Keratinocyte (primary cell): ENCODE measurements at regions not wholly inside any gene's neighbourhood (a gene's known extent, or its start where the extent isn't known, plus 50 kb on each side); places are given as distances from the start of the nearest gene placed in this dataset.

Source experiments
- DNase-seq: peaks from one replicate; pipeline ENCODE4 v3.0.0-alpha.2; 2011; ENCODE audit warnings: low read depth, missing footprints, low spot score
- FAIRE-seq: peaks from 2 replicates; lab custom pipeline; 2011; peaks lifted over from hg19 to GRCh38; lab: Jason Lieb, UNC
- H2AFZ ChIP-seq: 2 replicates; pipeline ENCODE4 v1.6.0; 2012; ENCODE audit warnings: low read length, control low read depth, inconsistent platforms; ENCODE audit not compliant: control insufficient read depth
- H3K27ac ChIP-seq: 2 replicates; pipeline ENCODE4 v1.5.1; 2011; ENCODE audit warnings: low read length; ENCODE audit not compliant: control insufficient read depth, insufficient read depth
- H3K27me3 ChIP-seq: 3 replicates; pipeline ENCODE4 v1.6.0; 2011; ENCODE audit warnings: low read length; ENCODE audit not compliant: control insufficient read depth, insufficient read depth; ENCODE audit errors: extremely low read depth
- H3K36me3 ChIP-seq, 2 experiments: 2 replicates in 1 of 2; 3 replicates in 1 of 2; pipeline ENCODE4 v1.5.1; 2011; ENCODE audit warnings: low read length in 2 of 2, mild to moderate bottlenecking in 1 of 2; ENCODE audit not compliant: control insufficient read depth in 2 of 2, insufficient read depth in 2 of 2; ENCODE audit errors: extremely low read depth in 1 of 2
- H3K4me1 ChIP-seq: 3 replicates; pipeline ENCODE4 v1.5.1; 2011; ENCODE audit warnings: low read length; ENCODE audit not compliant: control insufficient read depth, insufficient read depth; ENCODE audit errors: extremely low read depth
- H3K4me2 ChIP-seq: 3 replicates; pipeline ENCODE4 v1.6.0; 2011; ENCODE audit warnings: low read depth, low read length; ENCODE audit not compliant: control insufficient read depth, insufficient read depth; ENCODE audit errors: extremely low read depth
- H3K4me3 ChIP-seq, 3 experiments: fragments of 200-600 bp in 1 of 3; sonication (generic) in 1 of 3; 2 replicates in 2 of 3; 3 replicates in 1 of 3; pipeline ENCODE4 v1.5.1; 2011 to 2016; ENCODE audit warnings: low read length in 3 of 3, mild to moderate bottlenecking in 3 of 3, control low read depth in 2 of 3, inconsistent platforms in 1 of 3, low read depth in 1 of 3, mixed read lengths in 1 of 3, mixed run types in 1 of 3, moderate library complexity in 1 of 3; ENCODE audit not compliant: control insufficient read depth in 2 of 3, insufficient read depth in 2 of 3; ENCODE audit errors: extremely low read depth in 1 of 3
- H3K79me2 ChIP-seq: 2 replicates; pipeline ENCODE4 v1.6.0; 2012; ENCODE audit warnings: low read length; ENCODE audit not compliant: control insufficient read depth, insufficient read depth
- H3K9ac ChIP-seq: 3 replicates; pipeline ENCODE4 v1.6.0; 2011; ENCODE audit warnings: low read length; ENCODE audit not compliant: control insufficient read depth, insufficient read depth; ENCODE audit errors: extremely low read depth
- H3K9me1 ChIP-seq: 3 replicates; pipeline ENCODE4 v1.6.0; 2011; ENCODE audit warnings: low read length; ENCODE audit not compliant: control insufficient read depth, insufficient read depth; ENCODE audit errors: extremely low read depth
- H3K9me3 ChIP-seq: 2 replicates; pipeline ENCODE4 v1.5.1; 2012; ENCODE audit warnings: low read depth, low read length; ENCODE audit not compliant: control insufficient read depth
- H4K20me1 ChIP-seq: 3 replicates; pipeline ENCODE4 v1.6.0; 2011; ENCODE audit warnings: low read length; ENCODE audit not compliant: control insufficient read depth, insufficient read depth; ENCODE audit errors: extremely low read depth
- EZH2 ChIP-seq: IDR thresholded peaks from one replicate; pipeline ENCODE4 v1.6.1; 2012; ENCODE audit warnings: inconsistent platforms, mild to moderate bottlenecking, low read length, moderate library complexity
- dilution Hi-C: fragments of 300-500 bp; cut with MboI; formaldehyde crosslinking; loops from one replicate; pipeline ENCODE4 v1.7.0; 2020; ENCODE audit warnings: low sequenced_read_pairs; ENCODE audit not compliant: extremely low pct_ligation_motif_present
- TF ChIP-seq, protein P1 (sequence below), 3 experiments: IDR thresholded peaks in 1 of 3; conservative IDR thresholded peaks in 1 of 3; optimal IDR thresholded peaks in 1 of 3; 2 replicates in 2 of 3; 3 replicates in 1 of 3; pipeline versions ENCODE3 to v1.5.1; 2011; ENCODE audit warnings: low read length in 3 of 3, mild to moderate bottlenecking in 3 of 3, moderate library complexity in 2 of 3, control low read depth in 1 of 3, inconsistent platforms in 1 of 3; ENCODE audit not compliant: insufficient read depth in 2 of 3; ENCODE audit errors: extremely low read depth in 1 of 3

DNA sequence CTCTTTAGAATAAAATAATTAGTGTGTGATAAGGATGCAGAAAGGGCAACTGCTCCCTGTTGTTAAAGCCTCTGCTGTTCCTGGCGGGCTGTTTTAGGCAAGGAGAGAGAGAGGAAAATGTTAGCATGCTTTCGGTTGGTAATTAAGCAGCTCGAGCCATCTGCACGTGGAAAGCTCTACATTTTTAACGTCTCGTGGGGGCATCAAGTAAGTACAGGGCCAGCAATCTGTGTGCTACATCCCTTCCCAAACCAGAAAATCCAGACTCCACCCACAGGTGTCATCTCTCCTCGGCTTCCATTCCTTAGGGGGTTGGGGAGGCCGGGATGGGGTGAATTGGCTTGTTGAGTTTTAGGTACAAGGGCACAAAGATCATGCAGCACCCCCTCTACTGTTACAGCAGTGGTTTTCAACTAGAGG is 62.4 kb upstream of the MARCHF10 start:
- no peaks in the 10 kb centered on the region for H3K9me1 ChIP-seq
- H3K4me2 ChIP-seq, result no peak overlapping the region
- H3K9ac ChIP-seq, result no peak overlapping the region
- dilution Hi-C loops, result no loop called here
- peaks cover 2% of the 10 kb centered on the region for H3K4me1 ChIP-seq
- DNase-seq (no peak), FAIRE-seq (no peak)
- H3K36me3 ChIP-seq, result no peaks in the 10 kb centered on the region
- H3K4me3 ChIP-seq, result no peak overlapping the region
- no peak overlapping the region for H2AFZ ChIP-seq
- no peaks in the 10 kb centered on the region for H3K79me2 ChIP-seq
- no peak for TF ChIP-seq EZH2
- TF ChIP-seq, protein P1, sequence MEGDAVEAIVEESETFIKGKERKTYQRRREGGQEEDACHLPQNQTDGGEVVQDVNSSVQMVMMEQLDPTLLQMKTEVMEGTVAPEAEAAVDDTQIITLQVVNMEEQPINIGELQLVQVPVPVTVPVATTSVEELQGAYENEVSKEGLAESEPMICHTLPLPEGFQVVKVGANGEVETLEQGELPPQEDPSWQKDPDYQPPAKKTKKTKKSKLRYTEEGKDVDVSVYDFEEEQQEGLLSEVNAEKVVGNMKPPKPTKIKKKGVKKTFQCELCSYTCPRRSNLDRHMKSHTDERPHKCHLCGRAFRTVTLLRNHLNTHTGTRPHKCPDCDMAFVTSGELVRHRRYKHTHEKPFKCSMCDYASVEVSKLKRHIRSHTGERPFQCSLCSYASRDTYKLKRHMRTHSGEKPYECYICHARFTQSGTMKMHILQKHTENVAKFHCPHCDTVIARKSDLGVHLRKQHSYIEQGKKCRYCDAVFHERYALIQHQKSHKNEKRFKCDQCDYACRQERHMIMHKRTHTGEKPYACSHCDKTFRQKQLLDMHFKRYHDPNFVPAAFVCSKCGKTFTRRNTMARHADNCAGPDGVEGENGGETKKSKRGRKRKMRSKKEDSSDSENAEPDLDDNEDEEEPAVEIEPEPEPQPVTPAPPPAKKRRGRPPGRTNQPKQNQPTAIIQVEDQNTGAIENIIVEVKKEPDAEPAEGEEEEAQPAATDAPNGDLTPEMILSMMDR (optimal IDR thresholded peaks at IDR 0.05 in 1 of 3, IDR thresholded peaks at IDR 0.05 in 1 of 3, conservative IDR thresholded peaks at IDR 0.05 in 1 of 3; ENCODE audit: extremely low read depth in 1 of 3, insufficient read depth in 2 of 3, low read length in 3 of 3), result no peak
- H3K27ac ChIP-seq, result no peak overlapping the region
- no peaks in the 10 kb centered on the region for H4K20me1 ChIP-seq
- H3K27me3 ChIP-seq, result peaks cover 3% of the 10 kb centered on the region
- no peaks in the 10 kb centered on the region for H3K9me3 ChIP-seq

- Histone ChIP-seq H3K27me3 (peaks cover 3% of the 10 kb centered on the region), H3K4me1 (no peaks in the 10 kb centered on the region), H3K4me2 (no peak overlapping the region), H3K9me3 (no peaks in the 10 kb centered on the region), H3K9me1 (no peaks in the 10 kb centered on the region), H3K4me3 (no peak overlapping the region), H4K20me1 (no peaks in the 10 kb centered on the region), H3K36me3 (no peaks in the 10 kb centered on the region), H3K27ac (no peak overlapping the region), H3K79me2 (no peaks in the 10 kb centered on the region), H2AFZ (no peak overlapping the region), H3K9ac (no peak overlapping the region)
- dilution Hi-C loops, result no loop called here
- DNase-seq, result no peak
- TF ChIP-seq, protein P1 (optimal IDR thresholded peaks at IDR 0.05 in 1 of 3, IDR thresholded peaks at IDR 0.05 in 1 of 3, conservative IDR thresholded peaks at IDR 0.05 in 1 of 3; ENCODE audit: extremely low read depth in 1 of 3, insufficient read depth in 2 of 3, low read length in 3 of 3), result no peak
- no peak for TF ChIP-seq EZH2
- FAIRE-seq, result no peak
Measured at GRCh38 chr17:62870030-62870541, 62.0 kb upstream of the MARCHF10 start.
